ENCODE measurements at regions not wholly inside any gene's neighbourhood (a gene's known extent, or its start where the extent isn't known, plus 50 kb on each side); places are given as distances from the start of the nearest gene placed in this dataset.

GRCh38 chr14:28941758-28942157, 175.2 kb downstream of the FOXG1 start:
- no peak for TF ChIP-seq EZH2 (IDR thresholded peaks at IDR 0.05; ENCODE audit: borderline replicate concordance, insufficient read depth, low read depth, low read length, poor library complexity, severe bottlenecking)
- TF ChIP-seq CTCF (IDR thresholded peaks at IDR 0.05), result no peak
- Histone ChIP-seq H3K27me3 (replicated peaks in 1 of 4; ENCODE audit: control extremely low read depth in 1 of 4, control insufficient read depth in 3 of 4, insufficient read depth in 4 of 4, low read length in 3 of 4) (no peaks in the 10 kb centered on the region), H3K9ac (ENCODE audit: low read length) (no peak overlapping the region), H3K79me2 (ENCODE audit: control insufficient read depth, insufficient read depth, low read length) (no peaks in the 10 kb centered on the region), H3K4me2 (replicated peaks; ENCODE audit: low read depth, low read length, poor library complexity, severe bottlenecking) (no peak overlapping the region), H3K4me1 (ENCODE audit: control insufficient read depth in 2 of 2, insufficient read depth in 2 of 2, low read length in 2 of 2) (no peaks in the 10 kb centered on the region), H3K36me3 (replicated peaks in 1 of 2; ENCODE audit: control extremely low read depth in 1 of 2, control insufficient read depth in 1 of 2, extremely low read depth in 1 of 2, insufficient read depth in 2 of 2, low read length in 1 of 2) (no peaks in the 10 kb centered on the region), H3K27ac (ENCODE audit: low read length in 2 of 2) (no peak overlapping the region), H3K9me3 (ENCODE audit: control extremely low read depth in 1 of 3, control insufficient read depth in 2 of 3, insufficient read depth in 1 of 3, low read length in 2 of 3) (peaks cover 0 to 2% (median 0%) of the 10 kb centered on the region in 3 donors), H4K20me1 (ENCODE audit: control insufficient read depth, insufficient read depth, low read length, poor library complexity, severe bottlenecking) (no peaks in the 10 kb centered on the region), H3K4me3 (ENCODE audit: control extremely low read depth in 1 of 5, extremely low read depth in 1 of 5, insufficient read depth in 1 of 5, low read depth in 2 of 5, low read length in 4 of 5) (no peak overlapping the region), H2AFZ (ENCODE audit: insufficient read depth, low read depth, low read length, poor library complexity, severe bottlenecking) (no peak overlapping the region)
- Mint-ChIP-seq H3K4me1 (no peaks in the 10 kb centered on the region), H3K27me3 (no peaks in the 10 kb centered on the region), H3K4me3 (no peak overlapping the region), H3K27ac (no peak overlapping the region), H3K9me3 (ENCODE audit: insufficient read depth) (no peaks in the 10 kb centered on the region)
- intact Hi-C loops (cut with micrococcal nuclease), result no loop called here
- ATAC-seq (ENCODE audit: low read depth), result no peak
- CTCF ChIA-PET, result no interaction called here
- POLR2A ChIA-PET, result no interaction called here
- no peak for DNase-seq
- WGBS (ENCODE audit: insufficient coverage), result no CpG with 5 or more reads among the region's 1 CpG

GRCh38 chr14:28944605-28945004, 178.0 kb downstream of the FOXG1 start:
- Histone ChIP-seq H2AFZ (ENCODE audit: insufficient read depth, low read depth, low read length, poor library complexity, severe bottlenecking) (no peak overlapping the region), H3K4me3 (ENCODE audit: control extremely low read depth in 1 of 5, extremely low read depth in 1 of 5, insufficient read depth in 1 of 5, low read depth in 2 of 5, low read length in 4 of 5) (no peak overlapping the region), H3K9me3 (ENCODE audit: control extremely low read depth in 1 of 3, control insufficient read depth in 2 of 3, insufficient read depth in 1 of 3, low read length in 2 of 3) (no peaks in the 10 kb centered on the region), H4K20me1 (ENCODE audit: control insufficient read depth, insufficient read depth, low read length, poor library complexity, severe bottlenecking) (no peaks in the 10 kb centered on the region), H3K4me2 (replicated peaks; ENCODE audit: low read depth, low read length, poor library complexity, severe bottlenecking) (no peak overlapping the region), H3K4me1 (ENCODE audit: control insufficient read depth in 2 of 2, insufficient read depth in 2 of 2, low read length in 2 of 2) (no peaks in the 10 kb centered on the region), H3K9ac (ENCODE audit: low read length) (no peak overlapping the region), H3K36me3 (replicated peaks in 1 of 2; ENCODE audit: control extremely low read depth in 1 of 2, control insufficient read depth in 1 of 2, extremely low read depth in 1 of 2, insufficient read depth in 2 of 2, low read length in 1 of 2) (no peaks in the 10 kb centered on the region), H3K27me3 (replicated peaks in 1 of 4; ENCODE audit: control extremely low read depth in 1 of 4, control insufficient read depth in 3 of 4, insufficient read depth in 4 of 4, low read length in 3 of 4) (no peaks in the 10 kb centered on the region), H3K79me2 (ENCODE audit: control insufficient read depth, insufficient read depth, low read length) (no peaks in the 10 kb centered on the region), H3K27ac (ENCODE audit: low read length in 2 of 2) (no peak overlapping the region)
- no peak overlapping the region for H3K4me3 Mint-ChIP-seq
- no CpG with 5 or more reads among the region's 2 CpGs for WGBS (ENCODE audit: insufficient coverage)
- no peak overlapping the region for H3K27ac Mint-ChIP-seq
- ATAC-seq (ENCODE audit: low read depth) (no peak), DNase-seq (no peak)
- POLR2A ChIA-PET, result no interaction called here
- H3K27me3 Mint-ChIP-seq, result no peaks in the 10 kb centered on the region
- TF ChIP-seq EZH2 (IDR thresholded peaks at IDR 0.05; ENCODE audit: borderline replicate concordance, insufficient read depth, low read depth, low read length, poor library complexity, severe bottlenecking) (no peak), CTCF (IDR thresholded peaks at IDR 0.05) (no peak)
- intact Hi-C loops (cut with micrococcal nuclease), result no loop called here
- H3K9me3 Mint-ChIP-seq (ENCODE audit: insufficient read depth), result no peaks in the 10 kb centered on the region
- CTCF ChIA-PET, result no interaction called here
- H3K4me1 Mint-ChIP-seq, result no peaks in the 10 kb centered on the region

Measured in B cell (primary cell).